Immature natural killer cell (primary cell): ENCODE measurements at regions not wholly inside any gene's neighbourhood (a gene's known extent, or its start where the extent isn't known, plus 50 kb on each side); places are given as distances from the start of the nearest gene placed in this dataset.

ENCODE experiments used
- DNase-seq, 3 donors: peaks; one replicate each; pipeline ENCODE4 v3.0.0; 2022; ENCODE audit warnings: mixed read lengths in 1 of 3
- H3K27ac Mint-ChIP-seq, 6 donors: one replicate each; pipeline ENCODE4 v1.8.0; 2020; ENCODE audit warnings: mixed read lengths in 6 of 6, mild to moderate bottlenecking in 5 of 6, inconsistent platforms in 4 of 6, moderate library complexity in 3 of 6
- H3K27me3 Mint-ChIP-seq, 3 donors: one replicate each; pipeline ENCODE4 v1.8.0; 2020 to 2021; ENCODE audit warnings: low read depth in 3 of 3, mild to moderate bottlenecking in 3 of 3, mixed read lengths in 3 of 3, moderate library complexity in 3 of 3, inconsistent platforms in 1 of 3
- H3K36me3 Mint-ChIP-seq, 3 donors: one replicate each; pipeline ENCODE4 v1.8.0; 2020; ENCODE audit warnings: mixed read lengths in 3 of 3, inconsistent platforms in 2 of 3, mild to moderate bottlenecking in 2 of 3
- H3K4me1 Mint-ChIP-seq, 2 donors: one replicate each; pipeline ENCODE4 v1.8.0; 2020; ENCODE audit warnings: inconsistent platforms in 2 of 2, mild to moderate bottlenecking in 2 of 2, mixed read lengths in 2 of 2, moderate library complexity in 1 of 2
- H3K4me3 Mint-ChIP-seq, 5 donors: one replicate each; pipeline ENCODE4 v1.8.0; 2020; ENCODE audit warnings: mild to moderate bottlenecking in 5 of 5, mixed read lengths in 5 of 5, inconsistent platforms in 3 of 5, moderate library complexity in 3 of 5
- H3K9me3 Mint-ChIP-seq, 6 donors: one replicate each; pipeline ENCODE4 v1.8.0; 2020; ENCODE audit warnings: mild to moderate bottlenecking in 6 of 6, mixed read lengths in 6 of 6, inconsistent platforms in 4 of 6, moderate library complexity in 3 of 6

GRCh38 chr11:26088391-26088790 lies 243.5 kb upstream of the ANO3 start:
- Mint-ChIP-seq H3K9me3 (peaks cover 1 to 23% (median 5%) of the 10 kb centered on the region in 6 donors), H3K27ac (no peak overlapping the region), H3K4me1 (no peaks in the 10 kb centered on the region), H3K36me3 (no peaks in the 10 kb centered on the region), H3K27me3 (no peaks in the 10 kb centered on the region), H3K4me3 (no peak overlapping the region)
- no peak for DNase-seq

- Mint-ChIP-seq H3K4me3 (no peak overlapping the region), H3K36me3 (no peaks in the 10 kb centered on the region), H3K9me3 (peaks cover 1 to 30% (median 9%) of the 10 kb centered on the region in 6 donors), H3K27me3 (no peaks in the 10 kb centered on the region), H3K27ac (no peak overlapping the region), H3K4me1 (no peaks in the 10 kb centered on the region)
- DNase-seq, result no peak
Observed at GRCh38 chr11:26090651-26091050, 241.3 kb upstream of the ANO3 start.

GRCh38 chr11:26093206-26093605 lies 238.7 kb upstream of the ANO3 start:
- peaks cover 3 to 38% (median 9%) of the 10 kb centered on the region in 6 donors for H3K9me3 Mint-ChIP-seq
- H3K36me3 Mint-ChIP-seq, result no peaks in the 10 kb centered on the region
- DNase-seq, result no peak
- no peak overlapping the region for H3K4me3 Mint-ChIP-seq
- H3K27ac Mint-ChIP-seq, result no peak overlapping the region
- H3K4me1 Mint-ChIP-seq, result no peaks in the 10 kb centered on the region
- H3K27me3 Mint-ChIP-seq, result no peaks in the 10 kb centered on the region

- no peak for DNase-seq
- no peaks in the 10 kb centered on the region for H3K4me1 Mint-ChIP-seq
- no peaks in the 10 kb centered on the region for H3K36me3 Mint-ChIP-seq
- no peak overlapping the region for H3K27ac Mint-ChIP-seq
- no peaks in the 10 kb centered on the region for H3K27me3 Mint-ChIP-seq
- no peak overlapping the region for H3K4me3 Mint-ChIP-seq
- H3K9me3 Mint-ChIP-seq, result peaks cover 3 to 36% (median 9%) of the 10 kb centered on the region in 6 donors
Observed at GRCh38 chr11:26095340-26095739, 236.6 kb upstream of the ANO3 start.

- no peak for DNase-seq
- Mint-ChIP-seq H3K4me1 (no peaks in the 10 kb centered on the region), H3K4me3 (no peak overlapping the region), H3K9me3 (peaks cover 3 to 35% (median 13%) of the 10 kb centered on the region in 6 donors), H3K36me3 (no peaks in the 10 kb centered on the region), H3K27ac (no peak overlapping the region), H3K27me3 (no peaks in the 10 kb centered on the region)
Observed at GRCh38 chr11:26096451-26096850, 235.5 kb upstream of the ANO3 start.

- no peaks in the 10 kb centered on the region for H3K36me3 Mint-ChIP-seq
- no peak overlapping the region for H3K27ac Mint-ChIP-seq
- no peak for DNase-seq
- H3K9me3 Mint-ChIP-seq, result peaks cover 2 to 36% (median 19%) of the 10 kb centered on the region in 6 donors
- no peak overlapping the region for H3K4me3 Mint-ChIP-seq
- peaks cover 0 to 2% (median 0%) of the 10 kb centered on the region in 3 donors for H3K27me3 Mint-ChIP-seq
- no peaks in the 10 kb centered on the region for H3K4me1 Mint-ChIP-seq
Observed at GRCh38 chr11:26102325-26102724, 229.6 kb upstream of the ANO3 start.

- H3K27me3 Mint-ChIP-seq, result peaks cover 0 to 2% (median 0%) of the 10 kb centered on the region in 3 donors
- no peaks in the 10 kb centered on the region for H3K36me3 Mint-ChIP-seq
- peaks cover 3 to 24% (median 12%) of the 10 kb centered on the region in 6 donors for H3K9me3 Mint-ChIP-seq
- no peak overlapping the region for H3K27ac Mint-ChIP-seq
- no peaks in the 10 kb centered on the region for H3K4me1 Mint-ChIP-seq
- H3K4me3 Mint-ChIP-seq, result no peak overlapping the region
- DNase-seq, result no peak
Observed at GRCh38 chr11:26105762-26106423, 226.0 kb upstream of the ANO3 start.

GRCh38 chr11:26106726-26107125 lies 225.2 kb upstream of the ANO3 start:
- no peak overlapping the region for H3K4me3 Mint-ChIP-seq

GRCh38 chr11:26109658-26110368 lies 222.1 kb upstream of the ANO3 start:
- peaks cover 5 to 36% (median 18%) of the 10 kb centered on the region in 6 donors for H3K9me3 Mint-ChIP-seq
- H3K36me3 Mint-ChIP-seq, result peaks cover 0 to 3% (median 0%) of the 10 kb centered on the region in 3 donors
- peaks cover 0 to 3% (median 0%) of the 10 kb centered on the region in 3 donors for H3K27me3 Mint-ChIP-seq
- no peak for DNase-seq
- H3K4me1 Mint-ChIP-seq, result no peaks in the 10 kb centered on the region
- no peak overlapping the region for H3K4me3 Mint-ChIP-seq
- H3K27ac Mint-ChIP-seq, result no peak overlapping the region

More at GRCh38 chr11:26106726-26107125, 225.2 kb upstream of the ANO3 start:
- Mint-ChIP-seq H3K27me3 (peaks cover 0 to 2% (median 0%) of the 10 kb centered on the region in 3 donors), H3K36me3 (no peaks in the 10 kb centered on the region), H3K4me1 (no peaks in the 10 kb centered on the region), H3K9me3 (peaks cover 3 to 24% (median 14%) of the 10 kb centered on the region in 6 donors), H3K27ac (no peak overlapping the region)
- DNase-seq, result no peak

GRCh38 chr11:26112264-26112663 lies 219.7 kb upstream of the ANO3 start:
- H3K9me3 Mint-ChIP-seq, result peaks cover 5 to 29% (median 18%) of the 10 kb centered on the region in 6 donors
- H3K27me3 Mint-ChIP-seq, result peaks cover 0 to 1% (median 0%) of the 10 kb centered on the region in 3 donors
- no peak for DNase-seq
- no peak overlapping the region for H3K4me3 Mint-ChIP-seq
- H3K4me1 Mint-ChIP-seq, result no peaks in the 10 kb centered on the region
- H3K27ac Mint-ChIP-seq, result no peak overlapping the region
- H3K36me3 Mint-ChIP-seq, result peaks cover 0 to 3% (median 0%) of the 10 kb centered on the region in 3 donors

GRCh38 chr11:26121466-26121865 lies 210.5 kb upstream of the ANO3 start:
- Mint-ChIP-seq H3K27ac (no peak overlapping the region), H3K36me3 (no peaks in the 10 kb centered on the region), H3K27me3 (no peaks in the 10 kb centered on the region), H3K9me3 (peaks cover 0 to 16% (median 4%) of the 10 kb centered on the region in 6 donors), H3K4me1 (no peaks in the 10 kb centered on the region), H3K4me3 (no peak overlapping the region)
- DNase-seq, result no peak

- Mint-ChIP-seq H3K9me3 (peaks cover 4 to 22% (median 10%) of the 10 kb centered on the region in 6 donors), H3K4me3 (no peak overlapping the region), H3K4me1 (no peaks in the 10 kb centered on the region), H3K27me3 (peaks cover 0 to 2% (median 0%) of the 10 kb centered on the region in 3 donors), H3K27ac (no peak overlapping the region), H3K36me3 (no peaks in the 10 kb centered on the region)
- no peak for DNase-seq
Observed at GRCh38 chr11:26126741-26127140, 205.2 kb upstream of the ANO3 start.

GRCh38 chr11:26127336-26127735 lies 204.6 kb upstream of the ANO3 start:
- H3K27ac Mint-ChIP-seq, result no peak overlapping the region
- H3K9me3 Mint-ChIP-seq, result peaks cover 4 to 27% (median 10%) of the 10 kb centered on the region in 6 donors
- H3K4me1 Mint-ChIP-seq, result no peaks in the 10 kb centered on the region
- no peaks in the 10 kb centered on the region for H3K36me3 Mint-ChIP-seq
- H3K4me3 Mint-ChIP-seq, result no peak overlapping the region
- peaks cover 0 to 2% (median 0%) of the 10 kb centered on the region in 3 donors for H3K27me3 Mint-ChIP-seq
- no peak for DNase-seq

- no peak overlapping the region for H3K4me3 Mint-ChIP-seq
- no peak overlapping the region for H3K27ac Mint-ChIP-seq
- peaks cover 0 to 2% (median 0%) of the 10 kb centered on the region in 3 donors for H3K27me3 Mint-ChIP-seq
- no peaks in the 10 kb centered on the region for H3K36me3 Mint-ChIP-seq
- H3K9me3 Mint-ChIP-seq, result peaks cover 2 to 31% (median 8%) of the 10 kb centered on the region in 6 donors
- H3K4me1 Mint-ChIP-seq, result no peaks in the 10 kb centered on the region
- no peak for DNase-seq
Observed at GRCh38 chr11:26131406-26131805, 200.5 kb upstream of the ANO3 start.
